GM21381 (cell line): ENCODE measurements at regions not wholly inside any gene's neighbourhood (a gene's known extent, or its start where the extent isn't known, plus 50 kb on each side); places are given as distances from the start of the nearest gene placed in this dataset.

ENCODE experiments used
- ATAC-seq: cut with Tn5 transposase; IDR thresholded peaks from one replicate; pipeline ENCODE4 v1.9.1; 2021; ENCODE audit warnings: mild to moderate bottlenecking, moderate library complexity; ENCODE audit not compliant: unreplicated experiment

DNA sequence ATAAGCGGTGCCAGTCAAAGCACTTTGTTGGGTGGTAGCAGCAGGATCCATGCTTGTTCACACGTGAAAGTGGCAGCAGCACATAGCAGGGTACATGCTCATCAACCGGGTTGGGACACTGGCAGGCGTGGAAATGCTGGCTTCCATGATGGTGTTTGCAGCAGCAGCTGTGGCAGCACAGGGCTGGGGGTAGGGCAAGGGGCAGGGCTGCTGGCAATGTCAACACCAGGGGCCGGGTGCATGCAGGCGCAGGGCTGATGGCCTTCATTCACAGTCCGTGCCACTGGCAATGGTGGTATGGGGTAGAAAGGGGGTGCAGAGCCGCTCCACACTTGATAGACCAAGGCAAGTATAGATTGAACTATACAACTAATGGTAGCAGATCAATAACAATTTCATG is 374.7 kb upstream of the FAM241A start:
- no peak for ATAC-seq

GRCh38 chr4:111773858-111774257 is 371.4 kb upstream of the FAM241A start:
- ATAC-seq, result no peak

GRCh38 chr4:111775556-111776297 is 369.5 kb upstream of the FAM241A start:
- no peak for ATAC-seq

GRCh38 chr4:111776561-111776960 is 368.7 kb upstream of the FAM241A start:
- no peak for ATAC-seq

DNA sequence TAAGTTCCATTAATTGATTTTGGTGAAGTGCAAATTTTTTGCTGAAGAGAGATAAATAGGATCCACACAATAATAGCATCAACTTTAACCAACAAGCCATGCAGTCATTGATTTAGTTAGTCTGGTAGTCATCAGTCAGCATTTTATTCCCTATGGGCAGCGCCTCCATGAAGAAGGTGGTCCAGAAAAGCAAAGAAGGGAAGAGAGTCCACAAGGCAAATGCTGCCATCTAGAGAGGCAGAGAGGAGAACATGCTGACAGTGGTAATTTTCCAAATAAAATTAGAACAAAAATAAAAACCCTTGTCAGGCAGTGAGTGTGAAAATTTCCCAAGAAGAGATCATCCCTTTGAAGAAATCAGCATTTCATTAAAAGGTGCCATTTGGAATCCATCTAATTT is 366.7 kb upstream of the FAM241A start:
- ATAC-seq, result no peak

DNA sequence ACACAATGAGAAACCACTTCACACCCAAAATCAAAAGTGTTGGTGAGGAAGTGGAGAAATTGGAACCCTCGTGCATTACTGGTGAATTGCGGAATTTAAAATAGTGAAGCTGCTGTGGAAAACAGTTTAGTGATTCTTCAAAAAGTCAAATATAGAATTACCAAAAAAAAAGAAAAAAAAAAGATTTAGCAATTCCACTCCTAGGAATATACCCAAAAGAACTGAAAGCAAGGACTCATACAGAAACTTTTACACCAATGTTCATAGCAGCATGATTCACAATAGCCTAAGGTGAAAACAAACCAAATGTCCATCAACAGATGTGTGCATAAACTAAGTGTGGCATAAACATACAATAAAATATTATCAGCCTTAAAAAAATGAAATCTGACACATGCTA is 364.3 kb upstream of the FAM241A start:
- no peak for ATAC-seq

GRCh38 chr4:111781611-111782010 is 363.6 kb upstream of the FAM241A start:
- ATAC-seq, result no peak

GRCh38 chr4:111788099-111788498 is 357.2 kb upstream of the FAM241A start:
- ATAC-seq, result no peak

- ATAC-seq, result no peak
Measured at GRCh38 chr4:111789901-111790640, 355.2 kb upstream of the FAM241A start.

- ATAC-seq, result no peak
Measured at GRCh38 chr4:111792632-111793031, 352.6 kb upstream of the FAM241A start.

GRCh38 chr4:111793433-111794091 is 351.7 kb upstream of the FAM241A start:
- ATAC-seq, result no peak

DNA sequence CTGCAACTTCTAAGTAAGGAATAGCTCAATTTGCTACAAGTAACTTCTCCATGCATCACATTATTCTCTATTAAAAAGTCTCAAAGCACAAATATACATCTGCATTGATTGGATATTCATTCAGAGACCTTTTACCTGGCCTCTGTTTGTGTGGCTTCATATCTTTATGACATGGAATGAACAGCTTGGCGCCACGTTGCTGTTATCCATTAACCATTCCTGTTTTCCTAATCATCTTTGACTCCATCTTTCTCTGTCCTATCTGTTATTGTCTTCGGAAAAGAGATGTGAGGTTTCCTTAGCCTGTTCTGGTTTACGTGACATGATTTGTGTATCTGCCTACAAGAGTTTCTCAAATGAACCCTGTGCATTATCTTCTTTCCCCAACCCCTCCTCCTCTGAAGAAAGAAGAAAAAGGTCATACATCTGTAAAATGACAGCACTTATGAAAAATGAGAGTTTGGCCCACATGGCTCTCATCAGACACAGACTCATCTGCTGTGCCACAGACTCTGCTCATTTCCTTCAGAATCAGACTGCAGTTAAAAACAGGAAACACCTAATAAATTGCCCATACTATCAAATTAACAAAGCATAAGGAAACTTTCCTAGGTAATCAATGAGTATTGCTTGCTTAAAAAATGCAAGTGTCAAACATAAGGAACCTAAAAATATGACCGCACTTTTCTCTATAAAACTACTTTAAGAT is 347.6 kb upstream of the FAM241A start:
- ATAC-seq, result no peak

DNA sequence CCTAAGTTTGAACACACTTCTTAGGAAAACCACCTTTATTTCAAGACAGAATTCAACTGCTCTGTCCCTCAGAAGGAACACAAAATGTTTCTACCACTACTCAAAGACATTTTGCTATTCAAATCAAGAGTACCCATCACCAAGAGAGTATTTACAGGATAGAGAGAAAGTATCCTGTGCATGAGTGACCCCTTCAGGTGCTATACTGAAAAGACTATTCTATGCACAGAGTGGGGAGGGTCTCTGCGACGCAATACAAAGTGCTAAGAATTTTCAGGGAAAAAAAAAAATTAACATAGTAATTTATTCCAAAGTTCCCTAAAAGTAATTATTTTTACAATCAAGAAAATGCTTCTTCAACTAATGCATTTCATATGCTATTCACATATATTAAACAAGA is 346.4 kb upstream of the FAM241A start:
- ATAC-seq, result no peak

DNA sequence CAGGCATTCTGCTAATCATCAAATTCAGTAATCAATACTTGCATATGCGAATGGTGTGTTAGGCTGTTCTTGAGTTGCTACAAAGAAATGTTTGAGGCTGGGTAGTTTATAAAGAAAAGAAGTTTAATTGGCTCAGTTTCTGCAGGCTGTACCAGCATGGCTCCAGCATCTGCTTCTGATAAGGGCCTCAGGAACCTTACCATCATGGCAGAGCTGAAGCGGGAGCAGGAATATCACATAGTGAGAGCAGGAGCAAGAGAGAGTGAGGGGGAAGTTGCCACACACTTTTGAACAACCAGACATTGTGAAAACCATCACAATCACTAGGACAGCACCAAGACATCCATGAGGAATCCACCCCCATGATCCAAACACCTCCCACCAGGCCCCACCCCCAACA is 344.7 kb upstream of the FAM241A start:
- ATAC-seq, result no peak

GRCh38 chr4:111802191-111802590 is 343.1 kb upstream of the FAM241A start:
- ATAC-seq, result no peak

- ATAC-seq, result no peak
Measured at GRCh38 chr4:111806331-111806730, 338.9 kb upstream of the FAM241A start.

DNA sequence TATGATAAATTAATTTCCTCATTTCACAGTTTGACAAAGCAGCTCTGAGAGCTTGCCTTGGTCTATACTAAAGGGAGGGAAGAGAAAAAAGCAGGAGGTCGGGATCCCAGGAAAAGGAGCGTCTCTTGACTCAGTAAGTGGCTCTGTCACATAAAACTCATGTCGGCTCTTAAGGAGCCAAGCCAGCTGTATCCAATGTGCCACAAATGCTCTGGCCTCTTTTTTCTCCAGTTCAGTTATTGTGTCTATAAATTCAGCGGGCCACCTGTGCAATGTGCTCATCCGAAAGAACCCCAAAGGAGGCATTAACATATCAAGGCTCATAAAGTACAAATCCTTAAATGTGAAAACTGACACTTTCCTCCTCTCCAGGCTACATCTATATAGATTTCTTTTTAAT is 337.7 kb upstream of the FAM241A start:
- no peak for ATAC-seq

- no peak for ATAC-seq
Measured at GRCh38 chr4:111808174-111808573, 337.1 kb upstream of the FAM241A start.

DNA sequence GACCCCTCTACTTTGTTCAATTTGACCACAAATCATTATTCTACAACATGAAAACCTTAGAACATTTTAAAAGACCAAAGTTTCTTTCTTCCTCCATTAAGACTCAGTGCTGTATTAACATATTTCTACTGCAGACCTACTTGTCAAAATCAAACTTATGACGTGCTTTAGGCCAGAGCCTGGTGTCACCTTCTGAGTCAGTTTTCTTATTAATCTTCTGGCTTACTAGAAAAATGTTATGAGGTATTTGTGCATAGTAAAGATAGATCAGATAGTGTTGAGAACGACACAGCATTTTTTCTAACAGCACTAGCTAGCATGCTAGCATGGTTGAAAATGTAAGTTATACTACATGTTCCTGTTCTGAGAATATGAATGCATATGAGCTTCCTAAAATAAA is 333.6 kb upstream of the FAM241A start:
- ATAC-seq, result no peak

DNA sequence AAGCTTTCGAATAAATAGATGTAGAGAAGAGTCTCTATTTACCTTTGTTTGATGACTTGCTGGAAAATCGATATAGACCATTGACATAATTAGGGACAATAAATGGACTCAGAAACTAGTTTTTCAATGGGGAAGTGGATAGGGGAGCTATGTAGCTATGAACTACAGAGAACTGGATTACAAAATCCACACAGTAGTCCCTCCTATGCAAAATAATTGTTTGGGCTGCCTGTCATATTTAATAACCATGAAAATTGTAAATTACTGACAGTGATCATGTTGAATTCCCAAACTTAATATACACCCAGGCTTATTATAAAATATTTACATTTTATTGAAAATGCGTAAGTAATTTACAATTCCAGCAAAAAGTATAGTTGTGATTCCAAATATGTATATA is 333.1 kb upstream of the FAM241A start:
- ATAC-seq, result no peak

DNA sequence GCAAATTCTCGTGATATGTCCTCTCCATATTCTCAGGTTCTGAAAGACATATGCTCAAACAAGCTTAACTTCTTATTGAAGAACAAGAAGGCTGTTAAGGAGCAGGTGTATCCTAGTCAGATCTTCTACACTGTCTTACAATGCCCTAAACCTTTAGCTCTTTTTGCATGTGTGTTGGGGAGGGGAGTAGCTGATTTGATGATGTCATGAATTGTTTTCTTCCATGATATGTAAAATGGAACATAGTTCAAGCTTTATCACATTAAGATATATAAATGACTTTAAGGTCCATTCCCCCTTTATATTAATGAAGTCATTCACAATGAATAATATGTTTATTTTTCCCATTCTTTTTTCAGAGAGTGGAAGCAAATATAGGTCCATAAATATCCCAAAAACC is 332.5 kb upstream of the FAM241A start:
- ATAC-seq, result no peak
